Calu3 (cell line): ENCODE measurements at regions not wholly inside any gene's neighbourhood (a gene's known extent, or its start where the extent isn't known, plus 50 kb on each side); places are given as distances from the start of the nearest gene placed in this dataset.

Source experiments
- BruUV-seq: library from RNA; stranded (reverse); fragments of 400-500 nt; replicated peaks from 2 replicates; lab custom pipeline; 2021; lab: Mats Ljungman, UMichigan
- CTCF ChIA-PET: fragments of 300-600 bp; sonication (Branson Sonifier 250); formaldehyde crosslinking; loops from one replicate; lab custom pipeline; 2022; ENCODE audit warnings: antibody characterized with exemption; lab: Charles Lee
- DNase-seq: peaks from one replicate; pipeline ENCODE4 v3.0.0; 2022
- H3K27ac Mint-ChIP-seq: one replicate; pipeline ENCODE4 v1.8.0; 2022; ENCODE audit warnings: mixed read lengths; ENCODE audit not compliant: unreplicated experiment
- H3K27me3 Mint-ChIP-seq: one replicate; pipeline ENCODE4 v1.8.0; 2022; ENCODE audit warnings: mixed read lengths; ENCODE audit not compliant: unreplicated experiment
- H3K36me3 Mint-ChIP-seq: one replicate; pipeline ENCODE4 v1.8.0; 2022; ENCODE audit warnings: mild to moderate bottlenecking, moderate library complexity, mixed read lengths; ENCODE audit not compliant: insufficient read depth, unreplicated experiment
- H3K4me1 Mint-ChIP-seq: one replicate; pipeline ENCODE4 v1.8.0; 2022; ENCODE audit warnings: mild to moderate bottlenecking, low read depth, mixed read lengths; ENCODE audit not compliant: unreplicated experiment
- H3K4me3 Mint-ChIP-seq: one replicate; pipeline ENCODE4 v1.8.0; 2022; ENCODE audit warnings: mild to moderate bottlenecking, low read depth, moderate library complexity, mixed read lengths; ENCODE audit not compliant: unreplicated experiment
- H3K9me3 Mint-ChIP-seq: one replicate; pipeline ENCODE4 v1.8.0; 2022; ENCODE audit warnings: low read depth, mixed read lengths; ENCODE audit not compliant: unreplicated experiment
- intact Hi-C: fragments of 100-400 bp; cut with micrococcal nuclease; formaldehyde crosslinking; loops from one replicate; pipeline ENCODE4 v1.10.0; 2022; ENCODE audit not compliant: unreplicated experiment
- TF ChIP-seq, protein P1 (sequence below): fragments of 200-600 bp; IDR thresholded peaks from one replicate; pipeline ENCODE4 v1.8.0; 2022; ENCODE audit warnings: antibody characterized with exemption; ENCODE audit not compliant: unreplicated experiment

DNA sequence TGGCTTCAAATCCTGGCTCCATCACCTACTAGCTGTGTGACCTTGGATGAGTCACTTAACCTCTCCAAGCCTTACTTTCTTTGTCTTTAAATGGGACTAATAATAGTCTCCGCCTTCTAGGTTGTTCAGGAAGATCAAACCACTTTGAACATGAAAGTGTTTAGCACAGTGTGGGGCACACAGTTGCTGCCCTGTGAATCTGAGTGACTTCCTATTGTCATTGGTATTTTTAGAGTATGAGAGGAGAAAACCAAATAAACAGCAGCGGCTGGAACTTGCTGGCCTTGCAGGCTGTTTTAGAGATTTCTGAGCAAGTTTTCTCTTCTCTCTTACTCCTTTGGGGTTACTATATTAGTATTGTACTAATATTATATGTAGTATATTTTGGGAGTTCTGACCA lies 120.7 kb upstream of the MYL2 start:
- Mint-ChIP-seq H3K27me3 (peaks cover 77% of the 10 kb centered on the region), H3K4me1 (no peaks in the 10 kb centered on the region), H3K9me3 (no peaks in the 10 kb centered on the region), H3K36me3 (no peaks in the 10 kb centered on the region), H3K27ac (no peak overlapping the region), H3K4me3 (no peak overlapping the region)
- intact Hi-C loops = no loop called here
- TF ChIP-seq, protein P1, sequence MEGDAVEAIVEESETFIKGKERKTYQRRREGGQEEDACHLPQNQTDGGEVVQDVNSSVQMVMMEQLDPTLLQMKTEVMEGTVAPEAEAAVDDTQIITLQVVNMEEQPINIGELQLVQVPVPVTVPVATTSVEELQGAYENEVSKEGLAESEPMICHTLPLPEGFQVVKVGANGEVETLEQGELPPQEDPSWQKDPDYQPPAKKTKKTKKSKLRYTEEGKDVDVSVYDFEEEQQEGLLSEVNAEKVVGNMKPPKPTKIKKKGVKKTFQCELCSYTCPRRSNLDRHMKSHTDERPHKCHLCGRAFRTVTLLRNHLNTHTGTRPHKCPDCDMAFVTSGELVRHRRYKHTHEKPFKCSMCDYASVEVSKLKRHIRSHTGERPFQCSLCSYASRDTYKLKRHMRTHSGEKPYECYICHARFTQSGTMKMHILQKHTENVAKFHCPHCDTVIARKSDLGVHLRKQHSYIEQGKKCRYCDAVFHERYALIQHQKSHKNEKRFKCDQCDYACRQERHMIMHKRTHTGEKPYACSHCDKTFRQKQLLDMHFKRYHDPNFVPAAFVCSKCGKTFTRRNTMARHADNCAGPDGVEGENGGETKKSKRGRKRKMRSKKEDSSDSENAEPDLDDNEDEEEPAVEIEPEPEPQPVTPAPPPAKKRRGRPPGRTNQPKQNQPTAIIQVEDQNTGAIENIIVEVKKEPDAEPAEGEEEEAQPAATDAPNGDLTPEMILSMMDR = no peak
- DNase-seq = no peak
- CTCF ChIA-PET = no interaction called here
- BruUV-seq = no TSS peak

DNA sequence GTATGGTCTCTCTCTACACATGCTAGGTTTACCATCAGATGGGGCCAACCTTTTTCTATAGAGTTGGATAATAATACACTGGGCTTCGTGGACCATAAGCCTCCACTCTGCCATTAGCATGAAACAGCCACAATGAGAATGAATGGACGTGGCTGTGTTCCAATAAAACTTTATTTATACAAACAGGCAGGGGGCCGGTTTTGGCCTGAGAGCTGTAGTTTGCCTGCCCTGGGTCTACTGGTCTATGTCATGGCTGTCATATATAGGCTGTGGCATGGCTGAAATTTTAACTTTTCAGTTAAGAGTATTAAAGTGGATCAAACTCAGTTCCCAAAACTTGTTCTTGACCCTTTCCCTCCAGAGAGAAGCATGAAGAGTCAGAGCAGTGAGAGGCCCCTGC lies 120.3 kb upstream of the MYL2 start:
- H3K27me3 Mint-ChIP-seq = peaks cover 81% of the 10 kb centered on the region
- no peak for DNase-seq
- H3K4me3 Mint-ChIP-seq = no peak overlapping the region
- intact Hi-C loops = no loop called here
- CTCF ChIA-PET = no interaction called here
- no TSS peak for BruUV-seq
- no peaks in the 10 kb centered on the region for H3K9me3 Mint-ChIP-seq
- H3K4me1 Mint-ChIP-seq = no peaks in the 10 kb centered on the region
- H3K36me3 Mint-ChIP-seq = no peaks in the 10 kb centered on the region
- TF ChIP-seq, protein P1 = no peak
- no peak overlapping the region for H3K27ac Mint-ChIP-seq

DNA sequence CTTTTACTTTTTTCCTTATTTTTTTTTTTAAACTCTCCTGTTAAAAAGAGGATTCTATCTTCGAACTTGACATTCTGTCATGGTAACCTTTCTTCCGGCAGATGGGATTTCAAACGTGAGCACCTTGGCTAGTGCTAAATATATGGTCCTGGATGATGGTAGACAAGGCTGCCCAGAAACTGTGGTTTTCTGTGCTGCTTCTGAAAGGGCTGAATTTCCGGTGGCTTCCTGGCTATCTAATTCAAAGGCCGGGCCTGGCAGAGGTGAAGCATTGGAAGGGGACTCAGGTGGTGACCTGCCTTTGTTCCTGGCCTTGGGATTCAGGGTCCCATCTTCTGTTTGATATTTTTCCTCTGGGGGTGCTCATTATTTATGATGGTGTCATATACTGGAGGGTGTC lies 118.6 kb upstream of the MYL2 start:
- TF ChIP-seq, protein P1 = no peak
- Mint-ChIP-seq H3K27ac (no peak overlapping the region), H3K36me3 (no peaks in the 10 kb centered on the region), H3K27me3 (peaks cover 84% of the 10 kb centered on the region), H3K9me3 (no peaks in the 10 kb centered on the region), H3K4me1 (no peaks in the 10 kb centered on the region), H3K4me3 (no peak overlapping the region)
- BruUV-seq = no TSS peak
- no peak for DNase-seq
- intact Hi-C loops = no loop called here
- CTCF ChIA-PET = no interaction called here

DNA sequence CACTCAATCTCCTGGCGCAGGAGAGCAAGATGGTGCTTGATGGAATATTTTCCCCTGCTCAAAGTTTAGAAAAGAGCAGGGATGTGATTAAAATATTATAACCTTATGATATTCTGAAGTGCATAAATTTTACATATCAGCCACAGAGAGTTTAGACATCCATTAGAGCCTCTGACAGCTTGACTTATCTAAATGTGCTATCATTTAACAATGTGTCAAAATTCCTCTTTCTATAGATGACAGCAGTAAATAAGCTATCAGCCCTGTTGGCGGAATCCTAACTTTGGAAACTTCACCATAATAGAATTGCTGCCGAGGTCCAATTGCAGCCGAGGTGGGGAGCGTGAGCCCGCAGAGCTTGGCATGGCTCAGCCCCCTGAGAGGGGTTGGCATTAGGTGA lies 117.7 kb upstream of the MYL2 start:
- DNase-seq = no peak
- H3K27ac Mint-ChIP-seq = no peak overlapping the region
- H3K4me3 Mint-ChIP-seq = no peak overlapping the region
- H3K9me3 Mint-ChIP-seq = no peaks in the 10 kb centered on the region
- CTCF ChIA-PET = no interaction called here
- peaks cover 76% of the 10 kb centered on the region for H3K27me3 Mint-ChIP-seq
- BruUV-seq = no TSS peak
- intact Hi-C loops = no loop called here
- no peaks in the 10 kb centered on the region for H3K36me3 Mint-ChIP-seq
- no peaks in the 10 kb centered on the region for H3K4me1 Mint-ChIP-seq
- TF ChIP-seq, protein P1 = no peak

DNA sequence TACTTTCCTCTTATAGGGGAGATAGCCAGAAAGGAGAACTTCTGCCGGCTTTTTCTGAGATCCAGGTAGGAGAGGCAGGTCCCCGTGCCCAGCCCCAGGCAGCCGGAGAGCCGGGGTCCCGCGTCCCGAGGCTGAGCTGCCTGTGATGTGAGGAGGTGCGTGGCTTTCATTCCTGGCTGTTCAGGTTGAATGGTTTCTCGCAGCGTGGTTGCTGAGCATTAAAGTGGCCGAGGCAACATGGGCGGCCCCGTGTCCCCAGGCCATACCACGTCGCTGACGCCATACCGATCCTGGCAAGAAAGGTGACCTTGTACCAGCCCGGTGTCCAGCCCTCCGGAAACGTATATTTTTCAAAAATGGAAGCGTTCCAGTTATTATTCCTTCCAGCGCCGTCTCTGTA lies 116.7 kb upstream of the MYL2 start:
- H3K9me3 Mint-ChIP-seq = no peaks in the 10 kb centered on the region
- CTCF ChIA-PET = no interaction called here
- no peak overlapping the region for H3K4me3 Mint-ChIP-seq
- TF ChIP-seq, protein P1 = no peak
- BruUV-seq = no TSS peak
- no peak for DNase-seq
- no peaks in the 10 kb centered on the region for H3K4me1 Mint-ChIP-seq
- no peak overlapping the region for H3K27ac Mint-ChIP-seq
- peaks cover 80% of the 10 kb centered on the region for H3K27me3 Mint-ChIP-seq
- intact Hi-C loops = no loop called here
- H3K36me3 Mint-ChIP-seq = no peaks in the 10 kb centered on the region
